ENCODE measurements at regions not wholly inside any gene's neighbourhood (a gene's known extent, or its start where the extent isn't known, plus 50 kb on each side); places are given as distances from the start of the nearest gene placed in this dataset. TPM values are rescaled to one million over a fixed set of nuclear protein-coding genes. Genes with fewer than 3 reads are reported as not detected.

DNA sequence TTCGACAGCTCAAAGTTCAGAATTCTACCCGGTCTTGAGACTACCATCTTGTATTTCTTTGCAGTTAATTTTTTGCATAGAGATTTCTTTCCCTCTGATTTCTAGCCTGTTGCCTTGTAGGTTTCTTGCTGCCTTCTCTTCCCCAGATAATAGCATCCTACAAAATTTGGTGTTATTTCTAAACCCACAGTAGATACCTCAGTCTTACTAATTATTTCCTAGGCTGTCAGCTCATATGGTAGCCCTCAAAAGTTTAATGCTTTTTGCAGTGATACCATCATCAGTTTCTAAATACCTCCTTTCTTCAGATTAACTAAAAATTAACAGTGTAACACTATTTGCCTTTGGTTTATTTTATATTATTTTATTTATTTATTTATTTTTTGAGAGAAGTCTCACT lies 61.9 kb upstream of the TMPO start:
- no peak for DNase-seq (ENCODE audit: low read depth)
- TF ChIP-seq, protein P1, sequence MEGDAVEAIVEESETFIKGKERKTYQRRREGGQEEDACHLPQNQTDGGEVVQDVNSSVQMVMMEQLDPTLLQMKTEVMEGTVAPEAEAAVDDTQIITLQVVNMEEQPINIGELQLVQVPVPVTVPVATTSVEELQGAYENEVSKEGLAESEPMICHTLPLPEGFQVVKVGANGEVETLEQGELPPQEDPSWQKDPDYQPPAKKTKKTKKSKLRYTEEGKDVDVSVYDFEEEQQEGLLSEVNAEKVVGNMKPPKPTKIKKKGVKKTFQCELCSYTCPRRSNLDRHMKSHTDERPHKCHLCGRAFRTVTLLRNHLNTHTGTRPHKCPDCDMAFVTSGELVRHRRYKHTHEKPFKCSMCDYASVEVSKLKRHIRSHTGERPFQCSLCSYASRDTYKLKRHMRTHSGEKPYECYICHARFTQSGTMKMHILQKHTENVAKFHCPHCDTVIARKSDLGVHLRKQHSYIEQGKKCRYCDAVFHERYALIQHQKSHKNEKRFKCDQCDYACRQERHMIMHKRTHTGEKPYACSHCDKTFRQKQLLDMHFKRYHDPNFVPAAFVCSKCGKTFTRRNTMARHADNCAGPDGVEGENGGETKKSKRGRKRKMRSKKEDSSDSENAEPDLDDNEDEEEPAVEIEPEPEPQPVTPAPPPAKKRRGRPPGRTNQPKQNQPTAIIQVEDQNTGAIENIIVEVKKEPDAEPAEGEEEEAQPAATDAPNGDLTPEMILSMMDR (IDR thresholded peaks at IDR 0.05; ENCODE audit: insufficient read depth, low read depth, low read length) = no peak
- no peak overlapping the region for H3K4me3 ChIP-seq (ENCODE audit: low read depth, low read length)

DNA sequence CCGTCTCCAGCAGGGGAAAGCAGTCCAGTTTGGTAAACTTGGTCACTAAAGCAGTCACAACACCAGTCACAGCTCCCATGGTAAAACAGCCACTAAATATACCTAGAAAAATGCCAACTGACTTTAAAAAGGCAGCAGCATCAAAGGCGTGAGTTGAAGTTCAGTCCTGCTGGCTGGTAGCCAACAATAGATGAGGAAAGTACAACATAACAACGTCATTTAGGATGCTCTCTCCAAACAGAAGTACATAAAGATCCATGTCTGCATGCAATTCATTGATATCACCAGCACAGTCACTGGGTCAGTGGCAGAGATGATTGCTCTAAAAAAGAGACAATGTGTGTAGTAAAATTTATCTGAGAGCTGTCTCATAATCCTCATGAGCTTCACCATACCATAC lies 59.3 kb upstream of the TMPO start:
- H3K4me3 ChIP-seq (ENCODE audit: low read depth, low read length) = no peak overlapping the region
- TF ChIP-seq, protein P1 (IDR thresholded peaks at IDR 0.05; ENCODE audit: insufficient read depth, low read depth, low read length) = no peak
- DNase-seq (ENCODE audit: low read depth) = no peak

DNA sequence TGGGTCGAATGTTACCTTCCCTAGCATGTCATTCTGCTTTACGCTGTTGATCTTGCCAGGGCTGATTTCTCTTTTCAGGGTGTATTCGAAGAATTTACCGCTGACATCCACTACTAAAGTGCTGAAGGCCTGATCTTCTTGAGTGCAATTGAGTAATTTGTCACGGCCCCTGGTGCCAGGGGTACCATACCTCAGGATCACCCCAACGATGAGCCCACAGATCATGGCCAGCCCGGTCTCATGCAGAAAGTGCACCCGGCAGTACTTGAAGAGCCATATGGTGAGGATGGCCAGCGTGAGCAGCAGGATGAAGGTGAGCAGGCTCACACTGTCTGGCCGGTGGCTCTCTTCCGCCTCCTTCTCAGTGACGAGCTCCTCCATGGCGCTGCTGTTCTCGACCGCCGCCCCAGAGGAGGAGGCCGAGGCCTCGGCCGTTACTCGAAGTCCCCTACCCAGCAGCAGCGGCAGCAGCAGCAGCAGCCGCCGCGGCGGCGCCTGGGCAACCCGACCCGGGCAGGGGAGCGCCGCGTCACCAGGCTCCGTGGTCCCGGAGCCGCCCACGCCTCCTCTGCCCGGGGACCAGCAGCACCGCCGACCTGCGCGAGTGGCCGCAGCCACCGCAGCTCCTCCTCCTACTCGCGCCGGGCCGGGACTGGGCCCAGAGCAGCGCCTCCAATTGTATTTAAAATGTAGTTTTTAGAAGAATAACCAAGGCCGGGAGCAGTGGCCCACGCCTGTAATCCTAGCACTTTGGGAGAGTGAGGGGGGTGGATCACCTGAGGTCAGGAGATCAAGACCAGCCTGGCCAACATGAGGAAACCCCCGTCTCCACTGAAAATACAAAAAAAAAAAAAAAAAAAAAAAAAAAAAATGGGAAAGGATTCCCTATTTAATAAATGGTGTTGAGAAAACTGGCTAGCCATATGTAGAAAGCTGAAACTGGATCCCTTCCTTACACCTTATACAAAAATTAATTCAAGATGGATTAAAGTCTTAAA lies 58.5 kb upstream of the TMPO start:
- DNase-seq (ENCODE audit: low read depth) = peak; percentile 42
- H3K4me3 ChIP-seq (ENCODE audit: low read depth, low read length) = peak overlapping the region; percentile 51
- TF ChIP-seq, protein P1 (IDR thresholded peaks at IDR 0.05; ENCODE audit: insufficient read depth, low read depth, low read length) = no peak

DNA sequence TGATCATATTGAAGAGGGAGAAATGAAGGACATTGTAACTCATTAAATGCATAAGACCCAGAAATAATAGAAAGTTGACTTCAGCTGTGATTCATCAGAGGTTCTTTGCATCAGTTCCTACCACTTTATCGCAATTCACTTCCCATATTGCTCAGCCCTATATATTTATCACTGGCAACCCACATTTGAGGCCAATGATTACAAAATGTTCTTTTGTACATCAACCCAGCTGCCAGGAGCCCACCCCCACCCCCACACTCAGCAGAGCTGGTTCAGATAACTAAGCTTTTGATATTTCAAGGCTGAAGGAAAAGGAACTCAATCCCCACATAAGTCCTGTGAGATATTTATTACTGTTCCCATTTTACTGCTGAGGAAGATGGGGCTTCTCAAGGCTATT lies 51.2 kb upstream of the TMPO start:
- H3K4me3 ChIP-seq (ENCODE audit: low read depth, low read length) = no peak overlapping the region
- peak; percentile 84 for DNase-seq (ENCODE audit: low read depth)
- TF ChIP-seq, protein P1 (IDR thresholded peaks at IDR 0.05; ENCODE audit: insufficient read depth, low read depth, low read length) = no peak

DNA sequence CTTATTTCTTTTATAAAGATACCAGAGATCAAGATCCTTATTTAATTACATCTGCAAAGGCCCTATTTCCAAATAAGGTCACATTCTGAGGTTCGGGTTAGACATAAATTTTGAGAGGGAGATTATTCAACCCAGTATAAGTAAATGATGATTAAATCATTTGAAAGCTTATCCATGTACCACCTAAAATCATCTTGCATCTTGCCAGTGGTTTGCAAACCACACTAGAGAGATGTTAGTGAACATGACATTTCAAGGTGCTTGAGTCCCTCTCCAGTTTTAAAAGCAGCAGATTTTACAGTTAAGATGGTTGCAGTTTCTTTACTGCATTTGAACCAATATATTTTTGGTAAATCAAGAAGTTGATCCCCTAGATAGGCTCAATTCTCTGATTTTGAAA lies 49.9 kb upstream of the TMPO start:
- no peak for DNase-seq (ENCODE audit: low read depth)
- no peak overlapping the region for H3K4me3 ChIP-seq (ENCODE audit: low read depth, low read length)
- TF ChIP-seq, protein P1 (IDR thresholded peaks at IDR 0.05; ENCODE audit: insufficient read depth, low read depth, low read length) = no peak

Small RNAs in the stretch of these regions (small RNA-seq; reads per million reads assigned to genes)
- gene AC018659.1 = not detected
- gene MIR4303 = not detected
- gene MIR4495 = not detected
- gene RNU4-41P = not detected
- not detected for gene RNU6-36P

Data from fibroblast of villous mesenchyme (primary cell).